Parathyroid adenoma (tissue), 2 donors: ENCODE measurements at regions not wholly inside any gene's neighbourhood (a gene's known extent, or its start where the extent isn't known, plus 50 kb on each side); places are given as distances from the start of the nearest gene placed in this dataset.

ENCODE experiments used
- H2AFZ ChIP-seq: fragments of 300-600 bp; sonication (generic); one replicate; pipeline ENCODE4 v1.7.0; 2017; ENCODE audit warnings: antibody characterized with exemption, mild to moderate bottlenecking
- H3K27ac ChIP-seq: fragments of 300-600 bp; sonication (generic); one replicate; pipeline ENCODE4 v1.7.0; 2017
- H3K27me3 ChIP-seq: fragments of 300-600 bp; sonication (generic); one replicate; pipeline ENCODE4 v1.7.0; 2017; ENCODE audit warnings: low read length; ENCODE audit not compliant: control insufficient read depth, insufficient read depth
- H3K36me3 ChIP-seq: fragments of 300-600 bp; sonication (generic); one replicate; pipeline ENCODE4 v1.7.0; 2017; ENCODE audit warnings: low read length; ENCODE audit not compliant: control insufficient read depth, insufficient read depth
- H3K4me1 ChIP-seq: fragments of 300-600 bp; sonication (generic); one replicate; pipeline ENCODE4 v1.7.0; 2017; ENCODE audit warnings: control low read depth
- H3K4me2 ChIP-seq: fragments of 300-600 bp; sonication (generic); one replicate; pipeline ENCODE4 v1.7.0; 2017; ENCODE audit warnings: low read length
- H3K4me3 ChIP-seq: fragments of 300-600 bp; sonication (generic); one replicate; pipeline ENCODE4 v1.7.0; 2017; ENCODE audit warnings: low read depth, low read length
- H3K79me2 ChIP-seq: fragments of 300-600 bp; sonication (generic); one replicate; pipeline ENCODE4 v1.7.0; 2017; ENCODE audit warnings: control low read depth
- H3K9ac ChIP-seq: fragments of 300-600 bp; sonication (generic); one replicate; pipeline ENCODE4 v1.7.0; 2017; ENCODE audit warnings: mild to moderate bottlenecking
- H3K9me3 ChIP-seq: fragments of 300-600 bp; sonication (generic); one replicate; pipeline ENCODE4 v1.7.0; 2017; ENCODE audit warnings: low read length; ENCODE audit not compliant: control insufficient read depth
- CTCF ChIP-seq: fragments of 300-600 bp; sonication (generic); IDR thresholded peaks from one replicate; pipeline ENCODE4 v1.7.0; 2017; ENCODE audit warnings: antibody characterized with exemption, mild to moderate bottlenecking
- donor health status: primary hyperparathyroidism.

GRCh38 chr7:106423111-106423510, 138.3 kb upstream of the NAMPT start:
- Histone ChIP-seq H3K9me3 (no peaks in the 10 kb centered on the region), H3K9ac (no peak overlapping the region), H3K4me2 (no peak overlapping the region), H3K4me1 (no peaks in the 10 kb centered on the region), H3K27me3 (no peaks in the 10 kb centered on the region), H3K27ac (no peak overlapping the region), H3K79me2 (no peaks in the 10 kb centered on the region), H3K36me3 (no peaks in the 10 kb centered on the region), H3K4me3 (no peak overlapping the region), H2AFZ (no peak overlapping the region)
- no peak for TF ChIP-seq CTCF

- Histone ChIP-seq H3K36me3 (no peaks in the 10 kb centered on the region), H3K9me3 (no peaks in the 10 kb centered on the region), H3K27ac (no peak overlapping the region), H2AFZ (no peak overlapping the region), H3K79me2 (no peaks in the 10 kb centered on the region), H3K4me1 (no peaks in the 10 kb centered on the region), H3K9ac (no peak overlapping the region), H3K4me2 (no peak overlapping the region), H3K4me3 (no peak overlapping the region), H3K27me3 (no peaks in the 10 kb centered on the region)
- no peak for TF ChIP-seq CTCF
Observed at GRCh38 chr7:106421181-106421762, 136.5 kb upstream of the NAMPT start.

- no peak overlapping the region for H3K9ac ChIP-seq
- no peak overlapping the region for H3K4me2 ChIP-seq
- no peaks in the 10 kb centered on the region for H3K79me2 ChIP-seq
- no peaks in the 10 kb centered on the region for H3K27me3 ChIP-seq
- no peak overlapping the region for H3K27ac ChIP-seq
- H2AFZ ChIP-seq: no peak overlapping the region
- no peaks in the 10 kb centered on the region for H3K36me3 ChIP-seq
- no peaks in the 10 kb centered on the region for H3K4me1 ChIP-seq
- no peak overlapping the region for H3K4me3 ChIP-seq
- H3K9me3 ChIP-seq: no peaks in the 10 kb centered on the region
- TF ChIP-seq CTCF: no peak
Observed at GRCh38 chr7:106420736-106421135, 136.0 kb upstream of the NAMPT start.

- no peak overlapping the region for H3K27ac ChIP-seq
- TF ChIP-seq CTCF: no peak
- H3K4me3 ChIP-seq: no peak overlapping the region
- no peak overlapping the region for H3K4me2 ChIP-seq
- H3K9ac ChIP-seq: no peak overlapping the region
- no peaks in the 10 kb centered on the region for H3K27me3 ChIP-seq
- no peaks in the 10 kb centered on the region for H3K79me2 ChIP-seq
- no peaks in the 10 kb centered on the region for H3K9me3 ChIP-seq
- H2AFZ ChIP-seq: no peak overlapping the region
- no peaks in the 10 kb centered on the region for H3K4me1 ChIP-seq
- H3K36me3 ChIP-seq: no peaks in the 10 kb centered on the region
Observed at GRCh38 chr7:106420210-106420609, 135.4 kb upstream of the NAMPT start.

GRCh38 chr7:106419455-106420182, 134.8 kb upstream of the NAMPT start:
- H3K36me3 ChIP-seq: no peaks in the 10 kb centered on the region
- H3K27ac ChIP-seq: no peak overlapping the region
- no peaks in the 10 kb centered on the region for H3K4me1 ChIP-seq
- H3K9me3 ChIP-seq: no peaks in the 10 kb centered on the region
- H3K9ac ChIP-seq: no peak overlapping the region
- no peak overlapping the region for H3K4me2 ChIP-seq
- H3K4me3 ChIP-seq: no peak overlapping the region
- H3K27me3 ChIP-seq: no peaks in the 10 kb centered on the region
- TF ChIP-seq CTCF: no peak
- H2AFZ ChIP-seq: no peak overlapping the region
- no peaks in the 10 kb centered on the region for H3K79me2 ChIP-seq
